Activated naive CD8-positive, alpha-beta T cell treated with anti-CD3 and anti-CD28 coated beads for 36 hours (primary cell): ENCODE measurements at regions not wholly inside any gene's neighbourhood (a gene's known extent, or its start where the extent isn't known, plus 50 kb on each side); places are given as distances from the start of the nearest gene placed in this dataset.
"Not testable (repeated sequence)": the region's sequence is repeated elsewhere in the genome, so short reads cannot be mapped to it uniquely, and the experiment has no call there.

Experiments
- DNase-seq: peaks from one replicate; pipeline ENCODE4 v3.0.0; 2021
- H3K27ac Mint-ChIP-seq: one replicate; pipeline ENCODE4 v1.8.0; 2022; ENCODE audit warnings: mild to moderate bottlenecking, moderate library complexity, mixed read lengths
- H3K27me3 Mint-ChIP-seq: one replicate; pipeline ENCODE4 v1.8.0; 2022; ENCODE audit warnings: mild to moderate bottlenecking, mixed read lengths
- H3K36me3 Mint-ChIP-seq: one replicate; pipeline ENCODE4 v1.8.0; 2021; ENCODE audit warnings: mild to moderate bottlenecking, mixed read lengths
- H3K4me1 Mint-ChIP-seq: one replicate; pipeline ENCODE4 v1.8.0; 2021; ENCODE audit warnings: mixed read lengths
- H3K4me3 Mint-ChIP-seq: one replicate; pipeline ENCODE4 v1.8.0; 2022; ENCODE audit warnings: mild to moderate bottlenecking, moderate library complexity, mixed read lengths
- H3K9me3 Mint-ChIP-seq: one replicate; pipeline ENCODE4 v1.8.0; 2022; ENCODE audit warnings: mixed read lengths

DNA sequence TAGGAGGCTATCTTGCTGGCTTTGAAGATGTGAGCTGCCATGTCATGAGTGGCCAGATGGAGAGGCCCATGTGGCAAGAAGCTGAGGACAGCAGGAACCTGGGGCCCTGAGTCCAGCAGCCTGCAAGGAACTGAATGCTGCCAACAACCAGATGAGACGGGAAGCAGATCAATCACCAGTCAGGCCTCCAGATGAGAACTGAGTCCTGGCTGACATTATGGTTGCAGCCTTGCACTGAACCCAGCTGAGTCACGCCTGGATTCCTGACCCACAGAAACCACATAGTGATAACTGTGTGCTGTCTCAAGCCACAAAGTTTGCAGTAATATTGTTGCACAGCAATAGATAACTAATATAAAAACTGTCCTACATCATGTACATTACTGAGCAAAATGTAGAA lies 173.8 kb downstream of the OTOP1 start:
- H3K27ac Mint-ChIP-seq, DNase-seq, H3K9me3 Mint-ChIP-seq: not testable (repeated sequence)

DNA sequence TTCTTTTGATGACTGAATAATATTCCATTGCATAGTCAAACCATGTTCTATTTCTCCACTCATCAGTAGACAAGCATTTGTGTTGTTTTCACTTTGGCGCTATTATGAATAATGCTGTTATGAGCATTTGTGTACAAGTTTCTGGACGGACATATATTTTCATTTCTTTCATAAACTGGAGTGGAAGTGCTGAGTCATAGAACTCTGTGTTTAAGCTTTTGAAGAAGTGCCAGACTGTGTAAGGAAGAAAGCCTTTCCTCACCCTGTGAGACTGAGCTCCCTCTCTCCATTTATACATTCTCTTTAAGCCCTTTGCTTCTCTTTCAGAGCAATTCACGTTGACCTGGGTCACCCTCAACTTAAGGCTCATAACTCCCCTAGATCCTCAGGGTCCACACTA lies 169.5 kb downstream of the OTOP1 start:
- H3K36me3 Mint-ChIP-seq, H3K9me3 Mint-ChIP-seq, H3K27ac Mint-ChIP-seq, H3K4me3 Mint-ChIP-seq, DNase-seq, H3K4me1 Mint-ChIP-seq: not testable (repeated sequence)
- peaks cover 25% of the 10 kb centered on the region for H3K27me3 Mint-ChIP-seq

More for the DNA sequence above, 173.8 kb downstream of the OTOP1 start:
- not testable (repeated sequence) for H3K36me3 Mint-ChIP-seq, H3K4me1 Mint-ChIP-seq, H3K4me3 Mint-ChIP-seq
- peaks cover 27% of the 10 kb centered on the region for H3K27me3 Mint-ChIP-seq

DNA sequence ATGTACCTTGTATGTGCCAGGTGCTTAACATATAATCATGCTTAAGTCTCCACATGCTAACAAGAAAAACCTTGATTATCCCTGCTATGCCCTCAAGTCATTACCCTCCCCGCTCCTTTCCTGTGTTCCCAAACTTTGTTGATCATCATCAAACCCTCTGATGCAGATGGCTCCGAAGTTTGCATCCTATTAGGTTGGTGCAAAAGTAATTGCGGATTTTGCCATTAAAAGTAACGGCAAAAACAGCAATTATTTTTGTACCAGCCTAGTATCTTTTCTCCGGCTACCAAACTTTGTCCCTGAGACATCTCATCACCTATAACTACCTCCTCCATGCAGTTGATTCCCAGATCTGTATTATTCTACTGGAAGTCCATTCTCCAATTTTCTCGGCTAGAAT lies 142.6 kb downstream of the OTOP1 start:
- H3K27ac Mint-ChIP-seq, H3K9me3 Mint-ChIP-seq, H3K4me1 Mint-ChIP-seq, H3K4me3 Mint-ChIP-seq, H3K36me3 Mint-ChIP-seq, DNase-seq: not testable (repeated sequence)
- H3K27me3 Mint-ChIP-seq, result peaks cover 31% of the 10 kb centered on the region

DNA sequence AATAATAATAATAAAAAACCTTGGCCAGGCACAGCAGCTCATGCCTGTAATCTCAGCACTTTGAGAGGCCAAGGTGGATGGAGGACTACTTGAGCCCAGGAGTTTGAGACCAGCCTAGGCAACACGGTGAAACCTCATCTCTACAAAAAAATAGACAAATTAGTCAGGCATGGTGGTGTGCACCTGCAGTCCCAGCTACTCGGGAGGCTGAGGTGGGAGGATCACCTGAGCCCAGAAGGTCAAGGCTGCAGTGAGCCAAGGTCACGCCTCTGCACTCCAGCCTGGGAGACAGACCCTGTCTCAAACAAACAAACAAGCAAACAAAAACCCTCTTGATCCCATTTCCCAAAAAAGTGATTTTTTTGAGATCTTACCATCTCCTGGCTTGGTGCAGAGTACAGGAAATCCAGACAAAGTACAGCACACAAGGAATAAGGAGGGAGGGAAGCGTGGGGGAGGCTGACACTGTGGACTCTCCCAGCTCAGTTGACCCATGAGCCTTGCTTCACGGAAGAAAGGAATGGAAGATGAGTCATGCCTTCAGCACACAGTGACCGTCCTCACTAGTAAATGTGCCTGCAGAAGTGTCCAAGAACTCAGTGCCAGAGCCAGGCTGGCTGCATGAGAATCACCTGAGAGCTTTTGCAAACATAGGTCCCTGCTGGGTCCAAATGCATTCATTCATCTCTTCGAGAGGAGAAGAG lies 136.9 kb downstream of the OTOP1 start:
- H3K9me3 Mint-ChIP-seq, H3K4me3 Mint-ChIP-seq, H3K36me3 Mint-ChIP-seq, DNase-seq, H3K27ac Mint-ChIP-seq, H3K4me1 Mint-ChIP-seq: not testable (repeated sequence)
- peaks cover 12% of the 10 kb centered on the region for H3K27me3 Mint-ChIP-seq

DNA sequence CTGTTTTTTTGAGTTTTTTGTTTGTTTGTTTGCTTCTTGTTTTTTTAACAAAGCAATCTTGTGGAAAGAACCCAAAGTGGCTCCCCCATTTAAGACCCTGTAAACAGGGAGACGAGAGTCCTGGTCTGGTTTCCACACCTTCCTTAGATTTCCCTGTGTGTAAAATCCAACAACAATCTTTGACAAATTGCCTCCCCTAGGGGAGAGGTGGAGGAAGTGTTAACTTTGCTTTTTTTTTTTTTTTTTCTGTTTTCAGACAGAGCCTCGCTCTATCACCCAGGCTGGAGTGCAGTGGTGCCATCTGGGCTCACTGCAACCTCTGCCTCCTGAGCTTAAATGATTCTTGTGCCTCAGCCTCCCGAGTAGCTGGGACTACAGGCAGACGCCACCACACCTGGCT lies 136.0 kb downstream of the OTOP1 start:
- H3K9me3 Mint-ChIP-seq, H3K4me1 Mint-ChIP-seq, DNase-seq, H3K27me3 Mint-ChIP-seq, H3K4me3 Mint-ChIP-seq, H3K27ac Mint-ChIP-seq, H3K36me3 Mint-ChIP-seq: not testable (repeated sequence)

DNA sequence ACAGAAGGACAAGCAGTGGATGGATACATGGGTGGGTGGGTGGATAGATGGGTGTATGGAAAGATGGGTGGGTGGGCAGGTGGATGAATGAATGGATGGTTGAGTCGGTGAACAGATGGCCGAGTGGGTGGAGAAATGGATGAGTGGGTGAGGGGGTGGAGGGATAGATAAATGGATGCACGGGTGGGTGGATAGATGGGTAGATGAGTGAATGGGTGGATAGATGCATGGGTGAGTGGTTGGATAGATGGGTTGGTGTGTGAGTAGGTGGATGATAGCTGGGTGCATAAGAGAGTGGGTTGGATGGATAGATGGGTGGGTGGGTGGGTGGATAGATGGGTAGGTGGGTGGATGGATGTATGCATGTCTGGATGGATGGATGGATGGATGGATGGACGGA lies 134.6 kb downstream of the OTOP1 start:
- DNase-seq, H3K36me3 Mint-ChIP-seq, H3K27ac Mint-ChIP-seq, H3K9me3 Mint-ChIP-seq, H3K27me3 Mint-ChIP-seq, H3K4me3 Mint-ChIP-seq, H3K4me1 Mint-ChIP-seq: not testable (repeated sequence)

DNA sequence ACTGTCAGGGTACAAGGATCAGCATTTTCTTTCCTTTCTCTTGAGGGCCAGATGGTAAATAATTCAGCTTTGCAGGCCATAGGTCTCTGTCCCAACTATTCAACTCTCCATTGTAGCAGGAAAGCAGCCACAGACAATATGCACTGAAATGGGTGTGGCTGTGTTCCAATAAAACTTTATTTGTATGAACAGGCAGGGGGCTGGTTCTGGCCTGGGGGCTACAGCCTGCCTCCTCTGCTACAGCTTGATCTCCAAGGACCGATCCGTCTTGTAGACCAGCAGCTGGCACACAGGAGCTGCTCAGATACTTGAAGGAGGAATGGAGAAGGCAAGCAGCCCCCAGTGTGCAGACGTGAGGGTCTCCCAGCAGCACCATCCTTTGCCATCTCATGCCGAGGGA lies 127.1 kb downstream of the OTOP1 start:
- not testable (repeated sequence) for H3K9me3 Mint-ChIP-seq, H3K27ac Mint-ChIP-seq, H3K4me3 Mint-ChIP-seq, H3K4me1 Mint-ChIP-seq, H3K27me3 Mint-ChIP-seq, H3K36me3 Mint-ChIP-seq, DNase-seq

DNA sequence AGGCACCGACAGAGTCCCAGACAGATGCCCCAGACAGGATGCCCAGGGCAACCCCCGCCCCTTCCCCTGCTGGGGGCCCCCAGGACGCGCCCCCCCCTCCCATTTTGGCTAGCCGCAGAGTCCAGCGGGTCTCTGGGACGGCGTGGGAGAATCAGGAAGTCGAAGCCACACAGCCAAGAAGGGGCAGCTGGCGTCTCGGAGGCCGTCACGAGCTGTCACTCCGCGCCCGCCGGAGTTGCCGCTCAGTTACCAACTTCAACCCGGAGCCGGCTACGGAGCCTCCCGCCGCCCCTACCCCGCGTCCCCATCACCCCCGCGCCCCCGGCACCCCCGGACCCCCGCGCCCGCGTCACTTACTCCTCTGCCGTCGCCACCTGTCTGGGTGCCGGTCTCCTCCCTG lies 119.8 kb downstream of the OTOP1 start:
- not testable (repeated sequence) for H3K4me1 Mint-ChIP-seq, H3K9me3 Mint-ChIP-seq, DNase-seq, H3K27ac Mint-ChIP-seq, H3K36me3 Mint-ChIP-seq
- Mint-ChIP-seq H3K27me3 (peaks cover 36% of the 10 kb centered on the region), H3K4me3 (peak overlapping the region; percentile 54)

DNA sequence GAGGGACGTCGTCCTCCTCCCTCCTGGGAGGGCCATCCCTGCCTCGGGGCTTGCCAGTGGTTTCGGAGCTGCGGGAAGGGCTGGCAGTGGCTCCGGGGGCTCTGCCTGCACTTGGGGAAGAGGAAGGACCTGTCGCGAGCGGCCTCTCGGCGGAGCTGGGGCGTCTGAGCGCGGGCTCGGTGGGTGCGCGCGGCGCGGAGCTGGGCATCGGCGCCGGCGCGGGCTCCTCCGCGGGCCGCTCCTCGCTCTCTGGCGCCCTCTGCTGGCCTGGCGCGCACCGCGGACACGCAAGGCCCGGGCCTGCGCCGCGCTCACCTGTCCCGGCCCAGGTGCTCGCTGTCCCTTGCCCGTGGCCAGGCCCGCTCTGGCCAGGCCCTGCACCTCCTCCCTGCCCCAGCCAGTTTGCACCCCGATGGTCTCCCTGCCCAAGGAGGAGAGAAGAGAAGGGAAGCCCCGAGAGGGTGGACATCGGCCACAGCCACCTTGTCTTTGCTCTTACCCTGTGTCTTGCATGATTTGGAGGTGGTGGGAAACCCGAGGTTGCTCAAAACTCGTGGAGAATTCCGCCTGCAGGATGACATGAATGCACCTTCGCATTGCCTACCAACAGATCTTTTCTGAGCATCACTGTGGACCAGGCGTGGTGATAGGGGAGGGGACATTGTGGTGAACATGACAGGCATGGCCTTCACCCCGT lies 119.2 kb downstream of the OTOP1 start:
- H3K27me3 Mint-ChIP-seq, result peaks cover 36% of the 10 kb centered on the region
- not testable (repeated sequence) for H3K27ac Mint-ChIP-seq, H3K4me1 Mint-ChIP-seq, H3K9me3 Mint-ChIP-seq, H3K36me3 Mint-ChIP-seq
- peak; percentile 79 for DNase-seq
- peak overlapping the region; percentile 54 for H3K4me3 Mint-ChIP-seq

DNA sequence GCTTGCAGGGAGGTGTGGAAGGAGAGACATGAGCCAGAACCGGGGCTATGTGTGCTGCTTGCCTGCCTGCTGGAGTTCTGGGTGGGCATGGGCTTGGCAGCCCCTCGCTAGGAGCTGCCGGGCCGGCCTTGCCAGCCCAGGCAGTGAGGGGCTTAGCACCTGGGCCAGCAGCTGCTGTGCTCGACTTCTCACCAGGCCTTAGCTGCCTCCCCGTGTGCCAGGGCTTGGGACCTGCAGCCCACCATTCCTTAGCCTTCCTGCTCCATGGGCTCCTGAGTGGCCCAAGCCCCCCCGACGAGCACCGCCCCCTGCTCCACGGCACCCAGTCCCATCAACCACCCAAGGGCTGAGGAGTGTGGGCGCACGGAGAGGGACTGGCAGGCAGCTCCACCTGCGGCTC lies 111.3 kb downstream of the OTOP1 start:
- H3K9me3 Mint-ChIP-seq, H3K36me3 Mint-ChIP-seq, DNase-seq, H3K27ac Mint-ChIP-seq, H3K4me3 Mint-ChIP-seq, H3K4me1 Mint-ChIP-seq: not testable (repeated sequence)
- peaks cover 14% of the 10 kb centered on the region for H3K27me3 Mint-ChIP-seq

DNA sequence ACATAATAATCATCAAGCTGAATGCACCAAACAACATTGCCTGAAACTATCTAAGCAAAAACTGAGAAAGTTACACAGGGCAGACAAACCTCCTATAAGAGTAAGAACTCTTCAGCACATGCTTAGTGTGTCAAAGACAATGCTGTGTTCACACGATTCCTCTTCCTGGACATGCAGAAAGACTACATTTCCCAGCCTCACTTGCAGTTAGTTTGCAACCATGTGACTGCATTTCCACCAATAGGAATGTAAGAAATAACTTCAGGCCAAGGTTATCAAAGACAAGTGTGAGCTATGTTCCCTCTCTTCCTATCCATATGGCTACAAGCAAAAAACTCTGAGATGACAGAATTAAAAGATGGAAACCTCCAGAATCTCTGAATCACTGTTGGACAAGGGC lies 109.8 kb downstream of the OTOP1 start:
- H3K27me3 Mint-ChIP-seq, result peaks cover 16% of the 10 kb centered on the region
- not testable (repeated sequence) for DNase-seq, H3K27ac Mint-ChIP-seq, H3K36me3 Mint-ChIP-seq, H3K4me3 Mint-ChIP-seq, H3K4me1 Mint-ChIP-seq, H3K9me3 Mint-ChIP-seq

DNA sequence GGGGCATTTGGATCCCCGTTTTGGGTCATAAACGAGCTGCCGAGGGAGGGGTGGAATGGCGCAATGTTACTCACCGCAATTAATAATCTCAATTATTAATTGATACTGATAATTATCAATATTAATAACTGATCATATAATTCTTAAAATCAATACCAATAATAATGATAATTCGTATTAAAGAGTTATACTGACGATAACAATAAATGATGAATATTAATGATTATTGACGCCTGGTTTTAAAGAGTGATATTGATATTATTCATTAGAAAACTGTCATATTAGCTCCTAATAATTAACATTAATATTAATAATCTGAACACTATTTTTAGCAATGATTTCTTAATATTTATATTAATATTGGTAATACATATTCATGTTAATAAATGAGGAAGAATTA lies 92.4 kb downstream of the OTOP1 start:
- H3K36me3 Mint-ChIP-seq, DNase-seq, H3K4me3 Mint-ChIP-seq, H3K9me3 Mint-ChIP-seq, H3K4me1 Mint-ChIP-seq, H3K27me3 Mint-ChIP-seq, H3K27ac Mint-ChIP-seq: not testable (repeated sequence)

DNA sequence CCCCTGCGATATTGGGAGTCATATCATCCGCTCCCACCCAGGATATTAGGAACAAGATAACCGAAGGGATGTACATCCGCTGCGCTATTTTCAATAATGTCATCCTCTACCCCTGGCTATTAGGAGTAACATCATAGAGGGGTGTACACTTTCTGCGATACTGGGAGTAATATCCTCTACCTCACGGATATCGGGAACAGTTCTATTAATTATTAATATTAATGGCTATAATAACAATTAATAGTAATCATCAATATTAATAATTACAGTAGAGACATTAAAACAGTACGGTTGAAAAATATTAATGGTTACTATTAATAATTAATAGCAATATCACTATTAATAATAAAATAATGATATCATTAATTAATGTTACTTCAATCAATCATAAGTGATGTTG lies 90.1 kb downstream of the OTOP1 start:
- not testable (repeated sequence) for H3K36me3 Mint-ChIP-seq, H3K27me3 Mint-ChIP-seq, H3K4me3 Mint-ChIP-seq, DNase-seq, H3K9me3 Mint-ChIP-seq, H3K4me1 Mint-ChIP-seq, H3K27ac Mint-ChIP-seq
